ENCODE measurements at regions not wholly inside any gene's neighbourhood (a gene's known extent, or its start where the extent isn't known, plus 50 kb on each side); places are given as distances from the start of the nearest gene placed in this dataset.

- no peak overlapping the region for H2AFZ ChIP-seq (replicated peaks; ENCODE audit: low read length, poor library complexity)
- no peak overlapping the region for H3K18ac ChIP-seq (ENCODE audit: low read depth, low read length)
- H3K79me1 ChIP-seq (ENCODE audit: low read depth in 1 of 2, low read length in 2 of 2): no peaks in the 10 kb centered on the region
- no peaks in the 10 kb centered on the region for H3K36me3 ChIP-seq (ENCODE audit: control insufficient read depth, insufficient read depth, low read length)
- CTCF ChIA-PET: no interaction called here
- no peak overlapping the region for H3K14ac ChIP-seq (replicated peaks; ENCODE audit: low read depth, low read length)
- no peak overlapping the region for H3K4ac ChIP-seq (ENCODE audit: low read depth, low read length)
- ATAC-seq (ENCODE audit: low read depth) (no peak), DNase-seq (no peak)
- H4K5ac ChIP-seq (ENCODE audit: low read depth, low read length): no peak overlapping the region
- H4K20me1 ChIP-seq (ENCODE audit: insufficient read depth, low read length): no peaks in the 10 kb centered on the region
- H3K9me3 ChIP-seq (ENCODE audit: control insufficient read depth, insufficient read depth, low read length): peaks cover 6% of the 10 kb centered on the region; the same call in 1 of the 2 replicates
- no peak overlapping the region for H3K23ac ChIP-seq (ENCODE audit: low read depth, low read length)
- TF ChIP-seq MXI1 (IDR thresholded peaks at IDR 0.05; ENCODE audit: borderline replicate concordance, low read depth, low read length) (no peak), NFE2L2 (IDR thresholded peaks at IDR 0.05; ENCODE audit: low read depth, low read length) (no peak), RCOR1 (IDR thresholded peaks at IDR 0.05; ENCODE audit: insufficient replicate concordance, low read length) (no peak), ELK1 (IDR thresholded peaks at IDR 0.05; ENCODE audit: borderline replicate concordance, low read depth, low read length) (no peak), CHD1 (IDR thresholded peaks at IDR 0.05; ENCODE audit: low read depth, low read length) (no peak), CEBPB (IDR thresholded peaks at IDR 0.05; ENCODE audit: low read depth, low read length) (no peak), POLR2A (IDR thresholded peaks at IDR 0.05; ENCODE audit: low read depth, low read length) (no peak), SMC3 (IDR thresholded peaks at IDR 0.05; ENCODE audit: low read depth, low read length) (no peak), RAD21 (IDR thresholded peaks at IDR 0.05; ENCODE audit: low read length) (no peak), RFX5 (IDR thresholded peaks at IDR 0.05; ENCODE audit: low read depth, low read length) (no peak), CTCF (conservative IDR thresholded peaks at IDR 0.05; ENCODE audit: low read depth, low read length) (no peak), FOS (IDR thresholded peaks at IDR 0.05; ENCODE audit: low read depth, low read length) (no peak), MAFK (IDR thresholded peaks at IDR 0.05; ENCODE audit: low read depth, low read length) (no peak), BHLHE40 (IDR thresholded peaks at IDR 0.05; ENCODE audit: low read depth, low read length) (no peak), USF2 (IDR thresholded peaks at IDR 0.05; ENCODE audit: low read depth, low read length) (no peak), MAZ (IDR thresholded peaks at IDR 0.05; ENCODE audit: borderline replicate concordance, low read depth, low read length) (no peak)
- no peak overlapping the region for H4K8ac ChIP-seq (ENCODE audit: low read depth in 2 of 2, low read length in 2 of 2)
- no peaks in the 10 kb centered on the region for H3K9me1 ChIP-seq (ENCODE audit: insufficient read depth, low read length)
- dilution Hi-C loops (cut with HindIII; ENCODE audit: low sequenced_read_pairs, unreplicated experiment): no loop called here
- no peak overlapping the region for H2AK9ac ChIP-seq (replicated peaks; ENCODE audit: low read depth, low read length, poor library complexity)
- no peaks in the 10 kb centered on the region for H3K27me3 ChIP-seq (ENCODE audit: control insufficient read depth, insufficient read depth, low read length)
- H3K4me3 ChIP-seq (ENCODE audit: insufficient read depth, low read depth, low read length): no peak overlapping the region
- H3K27ac ChIP-seq (ENCODE audit: insufficient read depth, low read length): no peak overlapping the region
- no peak overlapping the region for H3K9ac ChIP-seq (ENCODE audit: low read depth, low read length)
- no peak overlapping the region for H2BK120ac ChIP-seq (ENCODE audit: low read depth, low read length)
- in situ Hi-C loops (cut with MboI; ENCODE audit: low sequenced_read_pairs): no loop called here
- intact Hi-C loops (cut with micrococcal nuclease): no loop called here
- no peak overlapping the region for H3K56ac ChIP-seq (ENCODE audit: extremely low read depth, insufficient read depth, low read length)
- H2BK20ac ChIP-seq (ENCODE audit: low read depth, low read length): no peak overlapping the region
- H2BK15ac ChIP-seq (ENCODE audit: low read depth, low read length): no peak overlapping the region
- no peak overlapping the region for H2BK5ac ChIP-seq (ENCODE audit: low read depth, low read length, poor library complexity, severe bottlenecking)
- H4K91ac ChIP-seq (ENCODE audit: insufficient read depth, low read depth, low read length): no peak overlapping the region
- no CpG with 5 or more reads among the region's 2 CpGs for WGBS, 2 experiments (ENCODE audit: extremely low coverage in 2 of 2, insufficient read length in 1 of 2)
- no peak overlapping the region for H2AK5ac ChIP-seq (ENCODE audit: low read depth, low read length)
- no TSS peak for BruUV-seq (replicated peaks)
- POLR2A ChIA-PET (ENCODE audit: unreplicated experiment): no interaction called here
- no peak overlapping the region for H3K4me2 ChIP-seq (ENCODE audit: low read depth, low read length)
- no peaks in the 10 kb centered on the region for H3K4me1 ChIP-seq (ENCODE audit: control insufficient read depth, insufficient read depth, low read length)
These were observed 914.6 kb downstream of the PCDH19 start for GRCh38 chrX:99495453-99495852.

Data from IMR-90 (cell line).